GM20000 (cell line): ENCODE measurements at regions not wholly inside any gene's neighbourhood (a gene's known extent, or its start where the extent isn't known, plus 50 kb on each side); places are given as distances from the start of the nearest gene placed in this dataset.

Source experiments
- DNase-seq: peaks from one replicate; pipeline ENCODE4 v3.0.0; 2012; ENCODE audit warnings: low spot score
- CTCF ChIP-seq: IDR thresholded peaks from 2 replicates; pipeline ENCODE4 v1.5.1; 2012; ENCODE audit warnings: mild to moderate bottlenecking, control low read depth; ENCODE audit errors: extremely low read depth, missing control alignments

- TF ChIP-seq CTCF: no peak
Observed at GRCh38 chr2:176614930-176615329, 345.7 kb downstream of the MTX2 start.

GRCh38 chr2:176619504-176619903 lies 350.3 kb downstream of the MTX2 start:
- no peak for TF ChIP-seq CTCF
- DNase-seq: no peak

More at GRCh38 chr2:176614930-176615329, 345.7 kb downstream of the MTX2 start:
- no peak for DNase-seq

GRCh38 chr2:176621350-176621749 lies 352.1 kb downstream of the MTX2 start:
- DNase-seq: no peak
- TF ChIP-seq CTCF: no peak

GRCh38 chr2:176622792-176623191 lies 353.6 kb downstream of the MTX2 start:
- no peak for TF ChIP-seq CTCF

GRCh38 chr2:176626796-176627195 lies 357.6 kb downstream of the MTX2 start:
- DNase-seq: no peak
- TF ChIP-seq CTCF: no peak

More at GRCh38 chr2:176622792-176623191, 353.6 kb downstream of the MTX2 start:
- DNase-seq: no peak

GRCh38 chr2:176628438-176628837 lies 359.2 kb downstream of the MTX2 start:
- TF ChIP-seq CTCF: no peak
- DNase-seq: no peak

- DNase-seq: no peak
- TF ChIP-seq CTCF: no peak
Observed at GRCh38 chr2:176633754-176634153, 364.5 kb downstream of the MTX2 start.
